ENCODE measurements at regions not wholly inside any gene's neighbourhood (a gene's known extent, or its start where the extent isn't known, plus 50 kb on each side); places are given as distances from the start of the nearest gene placed in this dataset.

GRCh38 chr15:60218256-60218655 lies 179.5 kb downstream of the ANXA2 start:
- TF ChIP-seq CTCF (conservative IDR thresholded peaks at IDR 0.05) (no peak), ZFX (IDR thresholded peaks at IDR 0.05) (no peak)

Data from C4-2B (cell line).